Colonic mucosa (tissue), 4 donors: ENCODE measurements at regions not wholly inside any gene's neighbourhood (a gene's known extent, or its start where the extent isn't known, plus 50 kb on each side); places are given as distances from the start of the nearest gene placed in this dataset.

ENCODE experiments used
- DNase-seq: peaks from one replicate; pipeline ENCODE4 v3.0.0-alpha.2; 2020
- H3K27ac ChIP-seq: fragments of 200-600 bp; one replicate; pipeline ENCODE4 v1.8.0; 2021
- H3K27me3 ChIP-seq: fragments of 200-600 bp; one replicate; pipeline ENCODE4 v1.8.0; 2021
- H3K36me3 ChIP-seq: fragments of 200-600 bp; one replicate; pipeline ENCODE4 v1.8.0; 2021
- H3K4me1 ChIP-seq: fragments of 200-600 bp; one replicate; pipeline ENCODE4 v1.8.0; 2021; ENCODE audit warnings: mild to moderate bottlenecking
- H3K4me3 ChIP-seq: fragments of 200-600 bp; one replicate; pipeline ENCODE4 v1.8.0; 2021
- H3K9ac ChIP-seq, 2 donors: one replicate each; pipeline ENCODE4 v1.7.0; 2013; ENCODE audit warnings: control low read depth in 2 of 2, low read depth in 2 of 2, low read length in 2 of 2
- H3K9me3 ChIP-seq: fragments of 200-600 bp; one replicate; pipeline ENCODE4 v1.8.0; 2021
- intact Hi-C: fragments of 100-400 bp; cut with DNase I; formaldehyde crosslinking; loops from one replicate; pipeline ENCODE4 v1.14.1; 2022
- TF ChIP-seq, protein P1 (sequence below): fragments of 200-600 bp; IDR thresholded peaks from one replicate; pipeline ENCODE4 v1.8.0; 2022; ENCODE audit warnings: antibody characterized with exemption, mild to moderate bottlenecking
- donor health status: healthy.
- donor health status: DM: no; HTN: no; CAD: no.
- donor health status: DM: no; HTN: no; CAD: no.

- TF ChIP-seq, protein P1, sequence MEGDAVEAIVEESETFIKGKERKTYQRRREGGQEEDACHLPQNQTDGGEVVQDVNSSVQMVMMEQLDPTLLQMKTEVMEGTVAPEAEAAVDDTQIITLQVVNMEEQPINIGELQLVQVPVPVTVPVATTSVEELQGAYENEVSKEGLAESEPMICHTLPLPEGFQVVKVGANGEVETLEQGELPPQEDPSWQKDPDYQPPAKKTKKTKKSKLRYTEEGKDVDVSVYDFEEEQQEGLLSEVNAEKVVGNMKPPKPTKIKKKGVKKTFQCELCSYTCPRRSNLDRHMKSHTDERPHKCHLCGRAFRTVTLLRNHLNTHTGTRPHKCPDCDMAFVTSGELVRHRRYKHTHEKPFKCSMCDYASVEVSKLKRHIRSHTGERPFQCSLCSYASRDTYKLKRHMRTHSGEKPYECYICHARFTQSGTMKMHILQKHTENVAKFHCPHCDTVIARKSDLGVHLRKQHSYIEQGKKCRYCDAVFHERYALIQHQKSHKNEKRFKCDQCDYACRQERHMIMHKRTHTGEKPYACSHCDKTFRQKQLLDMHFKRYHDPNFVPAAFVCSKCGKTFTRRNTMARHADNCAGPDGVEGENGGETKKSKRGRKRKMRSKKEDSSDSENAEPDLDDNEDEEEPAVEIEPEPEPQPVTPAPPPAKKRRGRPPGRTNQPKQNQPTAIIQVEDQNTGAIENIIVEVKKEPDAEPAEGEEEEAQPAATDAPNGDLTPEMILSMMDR, result no peak
- H3K9ac ChIP-seq, result no peak overlapping the region
- intact Hi-C loops, result no loop called here
- no peak overlapping the region for H3K4me3 ChIP-seq
- H3K9me3 ChIP-seq, result no peaks in the 10 kb centered on the region
- H3K4me1 ChIP-seq, result no peaks in the 10 kb centered on the region
- H3K36me3 ChIP-seq, result no peaks in the 10 kb centered on the region
- no peak for DNase-seq
- H3K27me3 ChIP-seq, result no peaks in the 10 kb centered on the region
- no peak overlapping the region for H3K27ac ChIP-seq
These were observed 1539.4 kb downstream of the EFNB2 start for GRCh38 chr13:104996022-104996421.

- TF ChIP-seq, protein P1, result no peak
- no peaks in the 10 kb centered on the region for H3K27me3 ChIP-seq
- DNase-seq, result no peak
- H3K9ac ChIP-seq, result no peak overlapping the region
- H3K27ac ChIP-seq, result no peak overlapping the region
- no peaks in the 10 kb centered on the region for H3K36me3 ChIP-seq
- no peaks in the 10 kb centered on the region for H3K9me3 ChIP-seq
- intact Hi-C loops, result no loop called here
- H3K4me1 ChIP-seq, result no peaks in the 10 kb centered on the region
- H3K4me3 ChIP-seq, result no peak overlapping the region
These were observed 1541.8 kb downstream of the EFNB2 start for GRCh38 chr13:104993708-104994107.

DNA sequence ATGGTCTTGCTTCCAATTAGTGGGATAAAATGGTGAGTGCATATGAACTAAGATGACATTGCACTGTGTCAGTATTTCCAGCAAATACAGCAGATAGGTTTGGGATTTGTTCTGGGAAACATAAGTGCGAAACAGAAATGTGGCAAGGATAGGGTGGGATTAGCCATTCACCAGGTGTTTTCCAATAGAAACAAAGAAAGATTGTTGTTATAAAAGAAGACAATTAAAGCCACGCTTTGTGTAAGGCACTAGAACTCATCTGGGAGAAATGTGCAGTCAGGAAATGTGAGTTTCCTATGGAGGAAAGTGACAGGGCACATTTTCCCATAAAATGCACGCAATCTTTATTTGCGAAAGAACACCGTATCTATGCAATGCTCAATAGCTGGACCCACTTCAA, 1547.8 kb downstream of the EFNB2 start:
- H3K36me3 ChIP-seq, result no peaks in the 10 kb centered on the region
- no peaks in the 10 kb centered on the region for H3K4me1 ChIP-seq
- TF ChIP-seq, protein P1, result no peak
- no peak for DNase-seq
- H3K27me3 ChIP-seq, result no peaks in the 10 kb centered on the region
- no peak overlapping the region for H3K27ac ChIP-seq
- no peak overlapping the region for H3K4me3 ChIP-seq
- intact Hi-C loops, result no loop called here
- H3K9me3 ChIP-seq, result no peaks in the 10 kb centered on the region
- no peak overlapping the region for H3K9ac ChIP-seq

GRCh38 chr13:104984296-104984818, 1551.1 kb downstream of the EFNB2 start:
- Histone ChIP-seq H3K36me3 (no peaks in the 10 kb centered on the region), H3K27ac (no peak overlapping the region), H3K9me3 (no peaks in the 10 kb centered on the region), H3K27me3 (no peaks in the 10 kb centered on the region), H3K9ac (no peak overlapping the region), H3K4me3 (no peak overlapping the region), H3K4me1 (no peaks in the 10 kb centered on the region)
- DNase-seq, result no peak
- TF ChIP-seq, protein P1, result no peak
- intact Hi-C loops, result no loop called here

DNA sequence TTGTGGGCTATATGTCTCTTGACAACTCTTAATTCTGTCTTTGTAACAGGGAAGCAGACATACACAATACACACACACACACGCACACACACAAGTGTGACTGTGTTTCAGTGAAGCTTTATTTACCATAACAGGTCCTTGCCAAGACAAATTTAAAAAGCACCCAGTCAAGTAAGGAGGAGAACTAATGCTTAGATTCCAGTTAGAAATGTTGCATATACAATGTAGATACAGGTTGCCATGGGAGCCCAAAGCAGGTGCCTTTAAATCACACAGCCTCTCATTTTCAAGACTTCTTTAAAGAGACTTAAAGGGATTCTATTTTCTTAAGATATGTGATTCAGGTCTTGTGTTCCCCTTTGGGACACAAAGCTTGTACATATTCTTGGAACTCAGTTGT, 1551.9 kb downstream of the EFNB2 start:
- intact Hi-C loops, result no loop called here
- H3K9me3 ChIP-seq, result no peaks in the 10 kb centered on the region
- no peak overlapping the region for H3K4me3 ChIP-seq
- no peak overlapping the region for H3K9ac ChIP-seq
- no peaks in the 10 kb centered on the region for H3K4me1 ChIP-seq
- TF ChIP-seq, protein P1, result no peak
- DNase-seq, result no peak
- H3K27me3 ChIP-seq, result no peaks in the 10 kb centered on the region
- no peak overlapping the region for H3K27ac ChIP-seq
- no peaks in the 10 kb centered on the region for H3K36me3 ChIP-seq
